Osteoblast (primary cell): ENCODE measurements at regions not wholly inside any gene's neighbourhood (a gene's known extent, or its start where the extent isn't known, plus 50 kb on each side); places are given as distances from the start of the nearest gene placed in this dataset.

Source experiments
- DNase-seq: peaks from one replicate; pipeline ENCODE4 v3.0.0; 2011; ENCODE audit warnings: low spot score, mixed read lengths; ENCODE audit not compliant: insufficient read length; ENCODE audit errors: missing footprints
- H2AFZ ChIP-seq: 2 replicates; pipeline ENCODE4 v1.6.0; 2011; ENCODE audit warnings: mild to moderate bottlenecking, low read length
- H3K27ac ChIP-seq: 2 replicates; pipeline ENCODE4 v1.5.1; 2011; ENCODE audit warnings: mild to moderate bottlenecking, low read depth, low read length, moderate library complexity
- H3K27me3 ChIP-seq: 2 replicates; pipeline ENCODE4 v1.6.0; 2012; ENCODE audit warnings: mild to moderate bottlenecking, control low read depth, inconsistent platforms, low read length, moderate library complexity; ENCODE audit not compliant: insufficient read depth
- H3K36me3 ChIP-seq: 2 replicates; pipeline ENCODE4 v1.5.1; 2011; ENCODE audit warnings: mild to moderate bottlenecking, low read length, control low read depth, moderate library complexity; ENCODE audit not compliant: insufficient read depth
- H3K4me1 ChIP-seq: 2 replicates; pipeline ENCODE4 v1.5.1; 2011; ENCODE audit warnings: mild to moderate bottlenecking, low read length, control low read depth, moderate library complexity; ENCODE audit not compliant: insufficient read depth
- H3K4me2 ChIP-seq: 2 replicates; pipeline ENCODE4 v1.6.0; 2011; ENCODE audit warnings: mild to moderate bottlenecking, low read length; ENCODE audit not compliant: insufficient read depth
- H3K4me3 ChIP-seq: fragments of 200-600 bp; sonication (generic); 3 replicates; pipeline ENCODE4 v1.5.1; 2012; ENCODE audit warnings: mild to moderate bottlenecking, low read length, inconsistent platforms; ENCODE audit not compliant: insufficient read depth
- H3K79me2 ChIP-seq: 2 replicates; pipeline ENCODE4 v1.6.0; 2012; ENCODE audit warnings: mild to moderate bottlenecking, low read length, control low read depth, inconsistent platforms; ENCODE audit not compliant: insufficient read depth
- H3K9me3 ChIP-seq: 2 replicates; pipeline ENCODE4 v1.5.1; 2011; ENCODE audit warnings: low read depth, low read length, control low read depth
- H4K20me1 ChIP-seq: 2 replicates; pipeline ENCODE4 v1.6.0; 2012; ENCODE audit warnings: mild to moderate bottlenecking, low read length, control low read depth; ENCODE audit not compliant: insufficient read depth
- TF ChIP-seq, protein P1 (sequence below): IDR thresholded peaks from 2 replicates; pipeline ENCODE4 v1.5.1; 2011; ENCODE audit warnings: mild to moderate bottlenecking, low read depth, low read length, moderate library complexity; ENCODE audit errors: extremely low read depth

DNA sequence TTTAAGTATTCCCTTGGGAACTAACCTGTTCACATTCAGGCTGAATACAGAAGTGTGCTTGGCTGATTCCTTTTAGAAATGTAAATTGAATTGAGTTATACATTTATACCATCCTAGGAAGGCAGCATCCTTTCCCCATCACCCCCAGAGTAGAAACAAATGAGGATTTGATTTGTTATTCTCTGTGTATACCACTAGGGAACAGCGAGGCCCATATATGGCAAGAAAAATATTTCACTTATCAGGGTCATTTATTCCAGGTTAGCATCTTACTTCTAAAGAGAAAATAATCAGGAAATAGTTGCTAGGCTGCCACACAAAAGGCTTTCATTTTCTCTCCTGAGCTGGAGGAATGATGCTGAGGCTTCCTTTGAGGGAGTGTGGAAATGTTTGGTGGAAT, 516.9 kb downstream of the PIK3C3 start:
- Histone ChIP-seq H3K27me3 (peaks cover 4% of the 10 kb centered on the region), H3K4me3 (no peak overlapping the region), H3K4me1 (no peaks in the 10 kb centered on the region), H4K20me1 (no peaks in the 10 kb centered on the region), H3K79me2 (no peaks in the 10 kb centered on the region), H3K27ac (no peak overlapping the region), H2AFZ (no peak overlapping the region), H3K36me3 (no peaks in the 10 kb centered on the region), H3K4me2 (no peak overlapping the region), H3K9me3 (no peaks in the 10 kb centered on the region)
- TF ChIP-seq, protein P1, sequence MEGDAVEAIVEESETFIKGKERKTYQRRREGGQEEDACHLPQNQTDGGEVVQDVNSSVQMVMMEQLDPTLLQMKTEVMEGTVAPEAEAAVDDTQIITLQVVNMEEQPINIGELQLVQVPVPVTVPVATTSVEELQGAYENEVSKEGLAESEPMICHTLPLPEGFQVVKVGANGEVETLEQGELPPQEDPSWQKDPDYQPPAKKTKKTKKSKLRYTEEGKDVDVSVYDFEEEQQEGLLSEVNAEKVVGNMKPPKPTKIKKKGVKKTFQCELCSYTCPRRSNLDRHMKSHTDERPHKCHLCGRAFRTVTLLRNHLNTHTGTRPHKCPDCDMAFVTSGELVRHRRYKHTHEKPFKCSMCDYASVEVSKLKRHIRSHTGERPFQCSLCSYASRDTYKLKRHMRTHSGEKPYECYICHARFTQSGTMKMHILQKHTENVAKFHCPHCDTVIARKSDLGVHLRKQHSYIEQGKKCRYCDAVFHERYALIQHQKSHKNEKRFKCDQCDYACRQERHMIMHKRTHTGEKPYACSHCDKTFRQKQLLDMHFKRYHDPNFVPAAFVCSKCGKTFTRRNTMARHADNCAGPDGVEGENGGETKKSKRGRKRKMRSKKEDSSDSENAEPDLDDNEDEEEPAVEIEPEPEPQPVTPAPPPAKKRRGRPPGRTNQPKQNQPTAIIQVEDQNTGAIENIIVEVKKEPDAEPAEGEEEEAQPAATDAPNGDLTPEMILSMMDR = no peak
- no peak for DNase-seq

DNA sequence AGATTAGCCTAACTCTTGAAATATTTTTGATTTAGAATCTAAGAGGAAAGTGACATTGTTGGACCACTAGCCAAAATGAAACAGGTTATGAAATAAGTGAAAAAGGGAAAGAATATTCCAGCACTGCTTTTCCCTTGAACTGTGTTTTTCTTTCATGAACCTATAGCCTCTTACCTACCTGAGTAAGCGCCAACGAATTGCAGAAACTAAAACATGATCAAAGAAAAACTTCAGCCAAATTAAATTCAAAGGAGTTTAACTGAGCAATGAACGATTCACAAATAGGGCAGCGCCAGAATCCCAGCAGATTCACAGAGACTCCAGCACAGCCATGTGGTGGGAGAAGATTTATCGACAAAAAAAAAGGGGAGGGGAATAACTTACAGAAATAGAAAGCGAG, 518.6 kb downstream of the PIK3C3 start:
- Histone ChIP-seq H3K4me2 (no peak overlapping the region), H3K4me1 (no peaks in the 10 kb centered on the region), H3K36me3 (no peaks in the 10 kb centered on the region), H3K4me3 (no peak overlapping the region), H2AFZ (no peak overlapping the region), H3K27ac (no peak overlapping the region), H3K27me3 (peaks cover 4% of the 10 kb centered on the region), H3K9me3 (no peaks in the 10 kb centered on the region), H4K20me1 (no peaks in the 10 kb centered on the region), H3K79me2 (no peaks in the 10 kb centered on the region)
- no peak for DNase-seq
- TF ChIP-seq, protein P1 = no peak

GRCh38 chr18:42474577-42474976, 519.5 kb downstream of the PIK3C3 start:
- no peak for DNase-seq

GRCh38 chr18:42475157-42475556, 520.1 kb downstream of the PIK3C3 start:
- Histone ChIP-seq H3K4me2 (no peak overlapping the region), H2AFZ (no peak overlapping the region), H3K27ac (no peak overlapping the region), H3K27me3 (peaks cover 4% of the 10 kb centered on the region), H4K20me1 (no peaks in the 10 kb centered on the region), H3K4me3 (no peak overlapping the region), H3K9me3 (no peaks in the 10 kb centered on the region), H3K4me1 (no peaks in the 10 kb centered on the region), H3K36me3 (no peaks in the 10 kb centered on the region), H3K79me2 (no peaks in the 10 kb centered on the region)
- TF ChIP-seq, protein P1 = no peak
- no peak for DNase-seq

More at GRCh38 chr18:42474577-42474976, 519.5 kb downstream of the PIK3C3 start:
- H3K4me1 ChIP-seq = no peaks in the 10 kb centered on the region
- TF ChIP-seq, protein P1 = no peak
- no peak overlapping the region for H3K27ac ChIP-seq
- no peak overlapping the region for H3K4me2 ChIP-seq
- H3K9me3 ChIP-seq = no peaks in the 10 kb centered on the region
- peaks cover 4% of the 10 kb centered on the region for H3K27me3 ChIP-seq
- no peaks in the 10 kb centered on the region for H3K36me3 ChIP-seq
- no peak overlapping the region for H3K4me3 ChIP-seq
- H2AFZ ChIP-seq = no peak overlapping the region
- no peaks in the 10 kb centered on the region for H3K79me2 ChIP-seq
- H4K20me1 ChIP-seq = no peaks in the 10 kb centered on the region
